ENCODE measurements at regions not wholly inside any gene's neighbourhood (a gene's known extent, or its start where the extent isn't known, plus 50 kb on each side); places are given as distances from the start of the nearest gene placed in this dataset.

- DNase-seq, result no peak
These were observed 61.9 kb upstream of the PTPRZ1 start for GRCh38 chr7:121810831-121811672.

DNA sequence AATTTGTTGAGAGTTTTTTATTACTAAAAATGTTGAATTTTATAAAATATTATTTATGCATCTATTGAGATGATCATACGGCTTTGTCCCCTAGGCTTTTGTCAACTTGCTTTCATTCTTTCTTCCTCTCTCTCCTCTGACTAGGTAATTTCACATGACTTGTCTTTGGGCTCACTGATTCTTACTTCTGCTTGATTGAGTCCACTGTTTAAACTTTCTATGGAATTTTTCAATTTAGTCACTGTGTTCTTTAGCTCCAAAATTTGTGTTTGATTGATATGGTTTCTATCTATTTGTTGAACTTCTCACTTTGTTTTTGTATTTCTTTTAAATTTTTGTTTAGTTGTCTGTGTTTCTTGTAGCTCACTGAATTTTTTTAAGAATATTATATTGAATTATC, 65.9 kb upstream of the PTPRZ1 start:
- DNase-seq, result no peak

DNA sequence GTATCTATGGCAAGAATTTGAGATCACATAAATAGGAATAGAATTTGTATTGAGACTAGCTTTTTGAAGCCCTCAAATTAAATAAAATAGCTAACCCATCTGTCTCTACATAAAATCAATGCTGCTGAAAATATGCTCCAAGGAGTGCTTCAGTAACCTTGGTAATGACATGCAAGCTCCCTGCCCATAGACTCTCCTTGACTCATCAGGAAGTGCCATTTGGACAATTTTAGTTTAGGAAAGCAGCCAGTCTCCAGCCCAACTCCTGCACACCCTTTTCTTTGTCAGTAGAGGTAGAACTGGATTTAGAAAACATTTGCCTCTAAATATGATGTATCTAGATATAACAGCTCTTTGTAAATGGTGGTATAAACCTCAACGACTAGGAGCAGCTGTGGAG, 69.9 kb upstream of the PTPRZ1 start:
- no peak for DNase-seq

- no peak for DNase-seq
These were observed 71.9 kb upstream of the PTPRZ1 start for GRCh38 chr7:121800916-121801675.

- no peak for DNase-seq
These were observed 74.1 kb upstream of the PTPRZ1 start for GRCh38 chr7:121798896-121799295.

DNA sequence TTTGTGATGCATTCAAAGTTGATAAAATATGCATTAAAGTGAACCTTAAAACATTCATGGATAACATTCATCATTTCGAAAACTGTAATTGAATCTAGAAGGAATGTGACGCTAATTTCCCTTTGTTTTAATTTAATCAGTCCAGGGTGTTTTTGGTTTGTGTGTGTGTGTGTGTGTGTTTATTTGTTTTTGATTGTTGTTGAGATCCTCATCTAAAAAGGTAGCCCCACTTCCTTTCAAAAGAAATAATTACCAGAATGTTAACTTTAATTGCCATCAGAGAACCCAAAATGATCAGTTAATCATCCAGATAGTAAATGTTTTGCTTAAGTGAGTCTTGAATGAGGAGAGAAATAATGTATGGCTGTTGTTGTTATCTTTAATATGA, 74.5 kb upstream of the PTPRZ1 start:
- DNase-seq, result no peak

DNA sequence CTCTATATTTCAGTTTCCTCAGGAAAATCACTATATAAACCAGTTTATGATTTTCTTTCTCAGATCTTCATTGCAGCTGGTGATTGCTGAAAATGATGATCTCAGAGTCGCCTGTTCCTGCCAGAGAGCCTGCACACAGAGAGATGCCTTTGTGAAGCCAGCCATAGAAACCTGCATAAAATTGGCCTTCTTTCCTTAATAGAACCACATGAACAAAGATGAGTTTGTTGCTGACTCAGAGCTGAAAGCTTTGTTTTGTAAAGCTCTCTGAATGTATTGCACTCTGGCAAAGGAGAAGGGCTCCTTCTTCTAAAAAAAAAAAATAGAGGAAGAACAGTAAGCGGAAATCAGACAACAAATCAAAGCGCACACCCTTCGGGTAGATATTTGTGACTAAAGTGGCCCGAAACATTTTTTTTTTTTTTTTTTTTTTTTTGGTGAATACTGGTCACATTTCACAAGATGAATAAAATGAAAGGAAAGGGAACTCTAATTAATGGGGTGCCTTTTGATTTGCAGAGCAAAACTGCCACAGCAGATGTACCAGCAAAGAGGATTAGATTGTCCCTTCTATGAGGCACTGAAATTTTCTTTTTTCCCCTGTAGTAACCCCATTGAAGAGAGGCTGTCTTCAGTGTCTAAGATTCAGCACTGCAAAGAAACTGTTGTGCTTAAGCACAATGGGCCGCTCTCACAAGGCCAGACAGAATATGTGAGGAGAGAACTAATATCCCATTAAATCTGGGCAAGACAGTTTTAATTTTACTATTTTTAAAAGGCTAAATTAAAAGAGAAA, 75.1 kb upstream of the PTPRZ1 start:
- no peak for DNase-seq

GRCh38 chr7:121796936-121797656, 75.9 kb upstream of the PTPRZ1 start:
- no peak for DNase-seq

- no peak for DNase-seq
These were observed 76.6 kb upstream of the PTPRZ1 start for GRCh38 chr7:121796381-121796780.

DNA sequence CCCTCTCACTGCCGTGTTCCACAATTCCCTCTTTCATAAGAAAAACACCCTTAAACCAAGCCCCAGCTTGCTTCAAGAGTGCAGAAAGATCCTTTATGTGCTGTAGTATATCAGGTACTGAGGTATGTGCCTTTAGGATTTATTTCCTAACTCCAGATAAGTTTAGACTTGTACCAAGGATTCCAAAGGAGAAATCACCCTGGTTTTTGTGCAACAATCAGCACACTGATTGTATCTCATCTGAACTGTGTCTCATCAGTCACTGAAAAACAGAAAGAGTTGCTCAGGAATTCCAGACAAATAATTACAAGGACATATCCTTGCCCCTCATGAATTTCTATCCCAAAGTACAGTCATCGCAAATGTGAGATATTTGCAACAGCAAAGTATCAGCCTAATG, 77.2 kb upstream of the PTPRZ1 start:
- no peak for DNase-seq

- no peak for DNase-seq
These were observed 79.2 kb upstream of the PTPRZ1 start for GRCh38 chr7:121793716-121794115.

GRCh38 chr7:121777672-121778071, 95.3 kb upstream of the PTPRZ1 start:
- DNase-seq, result no peak

DNA sequence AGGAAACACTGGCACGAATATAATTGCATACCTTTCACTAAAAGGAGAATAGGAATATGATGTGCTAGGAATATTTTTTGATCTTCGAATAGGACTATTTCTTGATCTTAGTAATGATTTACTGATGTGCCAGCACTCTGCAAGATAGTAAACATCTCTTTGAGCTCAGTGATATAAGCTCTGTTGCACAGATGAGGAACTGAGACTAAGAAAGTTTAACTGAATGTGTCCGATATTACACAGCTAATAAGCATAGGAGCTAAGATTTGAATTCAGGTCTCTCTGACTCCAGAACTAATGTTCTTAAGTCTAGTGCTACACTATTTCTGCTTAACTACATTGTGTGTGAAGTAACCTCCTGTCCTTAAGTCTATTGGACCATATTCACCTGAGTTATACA, 98.4 kb upstream of the PTPRZ1 start:
- DNase-seq, result no peak

GRCh38 chr7:121766676-121767075, 106.3 kb upstream of the PTPRZ1 start:
- no peak for DNase-seq

DNA sequence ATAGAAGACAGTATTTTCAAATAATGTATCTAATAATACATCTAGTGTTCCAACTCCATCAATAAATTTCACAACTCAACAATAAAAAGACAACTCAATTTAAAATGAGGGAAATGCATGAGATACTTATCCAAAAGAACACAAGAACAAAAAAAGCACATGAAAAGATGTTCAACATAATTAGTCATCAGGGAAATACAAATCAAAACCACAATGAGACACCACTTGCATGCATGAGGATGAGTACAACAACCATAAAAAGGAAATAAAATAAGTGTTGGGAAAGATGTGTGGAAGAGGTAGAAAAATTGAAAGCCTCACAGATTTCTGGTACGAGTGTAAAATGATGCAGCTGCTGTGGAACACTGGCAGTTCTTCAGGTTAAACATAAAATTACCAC, 111.6 kb upstream of the PTPRZ1 start:
- DNase-seq, result no peak

- no peak for DNase-seq
These were observed 117.0 kb upstream of the PTPRZ1 start for GRCh38 chr7:121755818-121756552.

- no peak for DNase-seq
These were observed 117.7 kb upstream of the PTPRZ1 start for GRCh38 chr7:121755286-121755685.

GRCh38 chr7:121753944-121754343, 119.0 kb upstream of the PTPRZ1 start:
- DNase-seq, result no peak

GRCh38 chr7:121752706-121753105, 120.3 kb upstream of the PTPRZ1 start:
- no peak for DNase-seq

GRCh38 chr7:121748546-121748945, 124.4 kb upstream of the PTPRZ1 start:
- DNase-seq, result no peak

GRCh38 chr7:121745856-121746255, 127.1 kb upstream of the PTPRZ1 start:
- no peak for DNase-seq

DNA sequence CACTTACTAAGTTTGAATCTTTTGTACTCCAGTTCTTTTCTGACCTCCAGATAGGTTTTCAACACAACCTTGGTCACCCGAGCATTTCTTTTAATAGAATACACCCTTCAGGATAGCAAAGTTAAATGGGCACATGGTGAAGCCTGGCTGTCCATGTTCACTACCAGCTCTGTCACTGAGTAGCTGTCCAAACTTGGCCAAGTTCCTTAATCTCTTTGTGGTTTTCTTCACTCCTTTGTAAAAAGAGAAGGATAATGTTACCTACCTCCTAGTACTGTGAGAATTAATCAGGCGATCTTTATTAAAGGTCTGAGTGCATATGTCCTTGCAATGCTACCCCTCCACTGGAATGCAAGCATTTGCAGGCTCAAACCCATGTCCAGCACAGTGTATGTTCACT, 128.1 kb upstream of the PTPRZ1 start:
- DNase-seq, result no peak

Measured in inflammatory macrophage treated with lipopolysaccharide for 1 hour (primary cell).